ENCODE measurements at regions not wholly inside any gene's neighbourhood (a gene's known extent, or its start where the extent isn't known, plus 50 kb on each side); places are given as distances from the start of the nearest gene placed in this dataset.

GRCh38 chr4:148980782-148981480 lies 538.7 kb upstream of the NR3C2 start:
- no peak for TF ChIP-seq TCF12 (IDR thresholded peaks at IDR 0.05)
- TF ChIP-seq MAX (IDR thresholded peaks at IDR 0.05; ENCODE audit: low read depth): no peak
- TF ChIP-seq RAD21 (IDR thresholded peaks at IDR 0.05; ENCODE audit: low read length): no peak
- no peak for TF ChIP-seq EP300 (IDR thresholded peaks at IDR 0.05; ENCODE audit: borderline replicate concordance in 1 of 2, low read depth in 1 of 2, low read length in 1 of 2)
- TF ChIP-seq RXRA (IDR thresholded peaks at IDR 0.05; ENCODE audit: borderline replicate concordance, low read depth): no peak
- no peak for TF ChIP-seq ELF1 (IDR thresholded peaks at IDR 0.05)
- TF ChIP-seq SIN3A (IDR thresholded peaks at IDR 0.05; ENCODE audit: borderline replicate concordance, low read depth, low read length): no peak
- no peak for TF ChIP-seq TAF1 (IDR thresholded peaks at IDR 0.05; ENCODE audit: borderline replicate concordance, low read depth, low read length)
- TF ChIP-seq USF1 (IDR thresholded peaks at IDR 0.05; ENCODE audit: borderline replicate concordance, low read depth): no peak
- no peak for TF ChIP-seq CHD2 (IDR thresholded peaks at IDR 0.05; ENCODE audit: low read length, partially characterized antibody)
- TF ChIP-seq FOSL2 (IDR thresholded peaks at IDR 0.05; ENCODE audit: borderline replicate concordance, low read depth): no peak
- no peak for TF ChIP-seq ZBTB33 (IDR thresholded peaks at IDR 0.05; ENCODE audit: borderline replicate concordance, low read depth)
- no peak for TF ChIP-seq SMC3 (IDR thresholded peaks at IDR 0.05; ENCODE audit: low read depth, low read length)
- no peak for TF ChIP-seq EZH2phosphoT487 (IDR thresholded peaks at IDR 0.05; ENCODE audit: borderline replicate concordance, low read depth)
- no peak for TF ChIP-seq RCOR1 (IDR thresholded peaks at IDR 0.05; ENCODE audit: low read length)
- TF ChIP-seq TEAD4 (IDR thresholded peaks at IDR 0.05; ENCODE audit: borderline replicate concordance, insufficient read depth): no peak
- TF ChIP-seq FOXJ3 (CRISPR knock-in tag; IDR thresholded peaks at IDR 0.05): no peak
- TF ChIP-seq MEF2A (IDR thresholded peaks at IDR 0.05; ENCODE audit: borderline replicate concordance, low read depth): no peak
- no peak for TF ChIP-seq GATA2 (CRISPR knock-in tag; IDR thresholded peaks at IDR 0.05)
- TF ChIP-seq RFX5 (IDR thresholded peaks at IDR 0.05; ENCODE audit: low read length): no peak
- no peaks in the 10 kb centered on the region for H4K20me1 ChIP-seq (ENCODE audit: insufficient read depth)
- no peak overlapping the region for H3K4me3 ChIP-seq (ENCODE audit: low read depth in 2 of 2, low read length in 1 of 2)
- H2AFZ ChIP-seq (ENCODE audit: low read depth): no peak overlapping the region
- POLR2A ChIA-PET: no interaction called here
- H3F3A ChIP-seq (replicated peaks; ENCODE audit: insufficient read depth): no peaks in the 10 kb centered on the region
- CTCF ChIA-PET: no interaction called here
- H3K36me3 ChIP-seq (replicated peaks in 1 of 2; ENCODE audit: control insufficient read depth in 1 of 2, insufficient read depth in 2 of 2, low read length in 1 of 2): no peaks in the 10 kb centered on the region
- H3K9me3 ChIP-seq: no peaks in the 10 kb centered on the region
- H3K9ac ChIP-seq: no peak overlapping the region
- no peaks in the 10 kb centered on the region for H3K4me1 ChIP-seq (ENCODE audit: control insufficient read depth in 1 of 2, insufficient read depth in 2 of 2, low read depth in 1 of 2, low read length in 1 of 2)
- DNase-seq: no peak
- no peak overlapping the region for H3K4me2 ChIP-seq
- H3K79me2 ChIP-seq (ENCODE audit: insufficient read depth): no peaks in the 10 kb centered on the region
- no peaks in the 10 kb centered on the region for H3K27me3 ChIP-seq (ENCODE audit: insufficient read depth)
- no peaks in the 10 kb centered on the region for H3K9me2 ChIP-seq
- H3K27ac ChIP-seq (ENCODE audit: low read depth in 2 of 2, low read length in 1 of 2): no peak overlapping the region

Data from SK-N-SH (cell line).